ENCODE measurements at regions not wholly inside any gene's neighbourhood (a gene's known extent, or its start where the extent isn't known, plus 50 kb on each side); places are given as distances from the start of the nearest gene placed in this dataset.

DNA sequence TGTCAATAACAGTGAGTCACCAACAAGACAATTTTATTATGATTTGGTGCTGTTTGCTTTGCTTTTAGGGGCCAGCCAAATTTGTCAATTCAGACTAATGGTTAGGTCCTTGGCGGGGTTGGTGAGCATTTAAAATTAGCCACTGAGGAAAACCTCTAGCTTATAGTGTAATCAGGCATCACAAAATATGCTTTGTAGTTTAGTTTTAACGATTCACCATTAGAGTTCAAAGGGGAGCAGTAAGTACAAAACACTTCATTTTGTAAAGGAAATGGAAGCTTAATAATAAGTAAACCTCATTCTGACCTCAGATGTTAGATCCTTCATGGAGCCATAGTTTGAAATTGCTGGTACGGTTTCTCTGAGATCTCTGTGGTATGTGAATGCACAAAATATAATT lies 218.4 kb upstream of the GOLIM4 start:
- FAIRE-seq, result no peak
- TF ChIP-seq, protein P1, sequence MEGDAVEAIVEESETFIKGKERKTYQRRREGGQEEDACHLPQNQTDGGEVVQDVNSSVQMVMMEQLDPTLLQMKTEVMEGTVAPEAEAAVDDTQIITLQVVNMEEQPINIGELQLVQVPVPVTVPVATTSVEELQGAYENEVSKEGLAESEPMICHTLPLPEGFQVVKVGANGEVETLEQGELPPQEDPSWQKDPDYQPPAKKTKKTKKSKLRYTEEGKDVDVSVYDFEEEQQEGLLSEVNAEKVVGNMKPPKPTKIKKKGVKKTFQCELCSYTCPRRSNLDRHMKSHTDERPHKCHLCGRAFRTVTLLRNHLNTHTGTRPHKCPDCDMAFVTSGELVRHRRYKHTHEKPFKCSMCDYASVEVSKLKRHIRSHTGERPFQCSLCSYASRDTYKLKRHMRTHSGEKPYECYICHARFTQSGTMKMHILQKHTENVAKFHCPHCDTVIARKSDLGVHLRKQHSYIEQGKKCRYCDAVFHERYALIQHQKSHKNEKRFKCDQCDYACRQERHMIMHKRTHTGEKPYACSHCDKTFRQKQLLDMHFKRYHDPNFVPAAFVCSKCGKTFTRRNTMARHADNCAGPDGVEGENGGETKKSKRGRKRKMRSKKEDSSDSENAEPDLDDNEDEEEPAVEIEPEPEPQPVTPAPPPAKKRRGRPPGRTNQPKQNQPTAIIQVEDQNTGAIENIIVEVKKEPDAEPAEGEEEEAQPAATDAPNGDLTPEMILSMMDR (IDR thresholded peaks at IDR 0.05; ENCODE audit: insufficient read depth, missing control alignments), result no peak

DNA sequence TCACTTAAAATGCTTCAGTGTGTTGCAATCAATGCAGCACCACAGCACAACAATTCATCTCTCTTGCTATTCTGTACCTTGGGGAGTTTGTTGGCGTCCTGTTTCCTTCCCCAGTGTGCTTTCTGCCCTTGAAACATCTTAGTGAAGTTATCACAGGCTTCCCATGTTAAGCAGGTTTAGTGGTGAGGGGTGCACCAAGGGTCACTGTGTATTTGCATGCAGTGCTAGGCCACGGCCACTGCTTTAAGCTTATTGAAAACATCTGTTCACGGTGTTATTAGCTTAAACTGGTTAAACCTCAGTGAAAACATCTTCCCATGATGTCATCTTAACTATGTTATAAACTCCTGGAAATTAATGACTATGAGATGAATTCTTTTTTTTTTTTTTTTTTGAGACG lies 217.3 kb upstream of the GOLIM4 start:
- DNase-seq (ENCODE audit: insufficient read length, low spot score), result no peak
- no peak for FAIRE-seq
- TF ChIP-seq, protein P1 (IDR thresholded peaks at IDR 0.05; ENCODE audit: insufficient read depth, missing control alignments), result no peak

More for the DNA sequence above, 218.4 kb upstream of the GOLIM4 start:
- DNase-seq (ENCODE audit: insufficient read length, low spot score), result no peak

DNA sequence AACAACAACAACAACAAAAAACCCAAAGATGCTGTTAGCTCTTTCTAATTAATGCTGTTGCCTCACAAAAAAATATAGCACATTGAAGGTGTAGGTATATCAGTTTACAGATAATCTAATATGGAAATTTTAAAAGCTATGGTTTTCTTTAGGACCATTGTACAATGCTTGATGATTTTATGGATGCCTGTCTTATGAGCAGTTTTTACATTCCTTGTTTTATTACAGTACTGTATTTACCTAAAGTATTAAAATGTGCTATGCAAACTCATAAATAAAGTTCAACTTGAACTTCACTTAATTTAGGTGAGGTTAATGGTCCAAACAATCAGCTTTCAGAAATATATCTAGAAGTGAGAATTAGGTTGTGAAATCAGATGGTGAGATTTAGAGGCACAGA lies 212.2 kb upstream of the GOLIM4 start:
- DNase-seq (ENCODE audit: insufficient read length, low spot score) (no peak), FAIRE-seq (no peak)
- TF ChIP-seq, protein P1 (IDR thresholded peaks at IDR 0.05; ENCODE audit: insufficient read depth, missing control alignments), result no peak

DNA sequence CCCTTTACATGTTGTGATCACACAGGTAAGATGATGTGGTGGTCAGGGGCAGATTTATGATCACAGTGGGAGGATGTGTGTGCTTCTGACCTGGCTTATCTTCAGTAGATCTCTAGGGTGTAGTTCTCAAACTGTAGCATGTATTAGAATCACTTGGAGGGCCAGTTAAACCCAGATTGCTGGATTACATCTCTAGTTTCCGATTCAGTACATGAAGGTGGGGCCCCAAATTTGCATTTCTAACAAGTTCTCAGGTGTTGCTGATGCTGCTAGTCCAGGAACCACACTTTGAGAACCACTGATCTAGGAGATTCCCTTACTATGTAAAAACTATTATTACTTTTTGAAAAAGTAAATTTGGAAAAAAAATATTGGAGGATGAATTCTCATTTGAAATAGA lies 199.3 kb upstream of the GOLIM4 start:
- TF ChIP-seq, protein P1 (IDR thresholded peaks at IDR 0.05; ENCODE audit: insufficient read depth, missing control alignments), result no peak
- FAIRE-seq (no peak), DNase-seq (ENCODE audit: insufficient read length, low spot score) (no peak)

DNA sequence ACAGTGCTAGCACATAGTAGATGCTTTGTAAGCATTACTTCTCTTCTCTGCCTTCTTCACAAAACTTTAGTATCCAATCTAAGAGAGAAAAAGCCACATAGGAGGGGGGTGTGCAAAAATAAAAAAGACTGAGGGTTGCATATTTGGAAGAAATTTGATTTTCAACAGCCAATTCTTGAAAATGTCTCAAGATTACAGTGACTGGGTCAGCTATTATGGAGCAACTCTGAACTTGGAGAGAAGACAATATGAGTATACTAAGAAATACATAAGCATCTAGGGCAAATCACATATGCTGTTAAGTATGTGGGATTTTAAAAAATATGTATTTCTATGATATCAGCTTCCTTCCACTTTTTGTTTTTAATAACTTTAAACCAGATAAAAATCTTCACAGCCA lies 196.6 kb upstream of the GOLIM4 start:
- no peak for DNase-seq (ENCODE audit: insufficient read length, low spot score)
- TF ChIP-seq, protein P1 (IDR thresholded peaks at IDR 0.05; ENCODE audit: insufficient read depth, missing control alignments), result no peak
- no peak for FAIRE-seq

DNA sequence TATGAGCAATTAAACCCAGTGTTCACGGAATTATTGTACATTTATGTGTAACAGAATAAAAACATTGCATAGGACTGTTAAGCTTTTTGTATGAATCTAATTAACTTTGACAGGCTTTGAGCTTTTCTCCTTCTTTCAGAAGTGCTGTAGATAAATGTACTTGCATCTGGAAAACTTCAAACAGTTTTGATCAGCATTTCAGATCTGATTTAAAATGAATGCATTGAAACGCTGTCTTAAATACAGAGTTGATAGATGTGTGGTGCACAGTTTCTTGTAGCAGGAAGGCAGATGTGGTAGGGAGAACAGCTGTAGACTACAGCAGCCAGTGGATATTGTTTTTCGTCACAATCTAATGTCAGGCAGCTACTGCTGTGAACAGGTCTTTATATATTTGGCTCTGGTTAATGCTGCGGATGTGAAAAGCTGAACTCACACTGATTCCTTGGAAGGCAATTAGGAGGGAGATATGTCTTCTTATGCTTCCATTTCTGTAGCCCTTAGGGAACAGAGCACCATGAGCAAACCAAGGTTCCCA lies 193.8 kb upstream of the GOLIM4 start:
- DNase-seq (ENCODE audit: insufficient read length, low spot score) (no peak), FAIRE-seq (peak; percentile 29)
- TF ChIP-seq, protein P1 (IDR thresholded peaks at IDR 0.05; ENCODE audit: insufficient read depth, missing control alignments), result no peak

DNA sequence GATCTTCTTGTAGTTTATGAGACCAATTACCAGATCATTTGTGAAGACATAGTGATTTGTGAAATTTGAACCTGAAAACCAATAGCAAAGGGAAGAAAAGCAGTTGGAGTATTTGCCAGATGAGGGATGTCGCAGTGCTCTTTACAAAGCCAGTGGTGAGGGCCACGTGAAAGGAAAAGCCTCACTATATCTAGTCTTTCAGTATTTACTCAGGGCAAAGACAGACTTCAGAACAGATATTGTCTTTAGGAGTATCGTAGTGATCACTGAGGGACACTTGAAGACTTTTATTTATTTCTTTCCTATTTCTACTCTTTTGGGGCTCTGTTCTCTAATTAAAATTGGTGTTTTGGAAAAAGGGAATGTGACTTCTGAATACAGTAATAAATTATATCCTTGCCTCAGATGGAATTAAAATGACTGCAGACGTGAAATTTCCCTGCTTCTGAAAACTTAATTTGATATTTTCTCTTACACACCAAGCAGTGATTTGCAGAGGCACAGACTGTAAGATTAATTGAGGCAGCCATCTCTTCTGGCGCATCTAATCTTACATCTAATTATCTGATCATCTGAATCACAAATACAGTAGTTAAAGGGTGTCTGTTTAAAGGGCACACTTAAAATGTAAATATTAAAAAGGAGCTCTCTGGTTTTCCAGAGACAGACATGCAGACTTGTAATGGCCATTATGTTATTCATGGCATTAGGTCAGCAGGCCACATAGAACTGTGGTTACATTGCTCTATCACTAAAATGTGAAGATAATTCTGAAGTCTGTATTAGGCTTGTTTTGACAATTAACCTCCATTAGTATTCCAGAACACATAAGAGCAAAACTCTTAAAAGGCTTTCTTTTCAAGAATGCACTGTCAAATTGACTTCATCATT lies 193.0 kb upstream of the GOLIM4 start:
- no peak for DNase-seq (ENCODE audit: insufficient read length, low spot score)
- TF ChIP-seq, protein P1 (IDR thresholded peaks at IDR 0.05; ENCODE audit: insufficient read depth, missing control alignments), result no peak
- FAIRE-seq, result peak; percentile 35

Data from D721Med (cell line).